Endothelial cell of umbilical vein (primary cell): ENCODE measurements at regions not wholly inside any gene's neighbourhood (a gene's known extent, or its start where the extent isn't known, plus 50 kb on each side); places are given as distances from the start of the nearest gene placed in this dataset.

Source experiments
- BruUV-seq: library from RNA; stranded (reverse); fragments of 400-500 nt; replicated peaks from 2 replicates; lab custom pipeline; 2021; lab: Mats Ljungman, UMichigan
- CTCF ChIA-PET: fragments of 300-600, 350-600 bp; sonication (Branson Sonifier 250); formaldehyde crosslinking; loops from one replicate; lab custom pipeline; 2021; ENCODE audit warnings: antibody characterized with exemption, inconsistent platforms; lab: Charles Lee
- POLR2A ChIA-PET: fragments of 300-600, 350-600 bp; sonication (Branson Sonifier 250); formaldehyde crosslinking; loops from one replicate; lab custom pipeline; 2021; ENCODE audit warnings: antibody characterized with exemption, inconsistent platforms; lab: Charles Lee
- DNase-seq: peaks from one replicate; pipeline ENCODE4 v3.0.0-alpha.2; 2011; ENCODE audit warnings: low read depth, low spot score
- FAIRE-seq: peaks from 2 replicates; lab custom pipeline; 2011; peaks lifted over from hg19 to GRCh38; lab: Jason Lieb, UNC
- H2AFZ ChIP-seq: 2 replicates; pipeline ENCODE4 v1.6.0; 2012; ENCODE audit warnings: low read depth, low read length, control low read depth, inconsistent platforms
- H3K27ac ChIP-seq: 2 replicates; pipeline ENCODE4 v1.5.1; 2011; ENCODE audit warnings: low read depth, mild to moderate bottlenecking, control low read depth, low read length, moderate library complexity; ENCODE audit not compliant: insufficient read depth
- H3K27me3 ChIP-seq, 2 experiments: 2 replicates each; pipeline versions ENCODE4 v1.6.0 to v1.6.1; 2011; ENCODE audit warnings: low read length in 2 of 2, mixed read lengths in 1 of 2; ENCODE audit not compliant: control insufficient read depth in 2 of 2, insufficient read depth in 2 of 2
- H3K36me3 ChIP-seq, 2 experiments: 2 replicates in 1 of 2; 3 replicates in 1 of 2; pipeline ENCODE4 v1.5.1; 2011; ENCODE audit warnings: low read length in 2 of 2, mild to moderate bottlenecking in 1 of 2, moderate library complexity in 1 of 2; ENCODE audit not compliant: control insufficient read depth in 2 of 2, insufficient read depth in 2 of 2; ENCODE audit errors: extremely low read depth in 1 of 2
- H3K4me1 ChIP-seq: 3 replicates; pipeline ENCODE4 v1.5.1; 2011; ENCODE audit warnings: mild to moderate bottlenecking, low read length; ENCODE audit not compliant: control insufficient read depth, insufficient read depth; ENCODE audit errors: extremely low read depth
- H3K4me2 ChIP-seq: 2 replicates; pipeline ENCODE4 v1.6.1; 2011; ENCODE audit warnings: low read length, control low read depth, mixed read lengths; ENCODE audit not compliant: insufficient read depth
- H3K4me3 ChIP-seq, 3 experiments: fragments of 200-600 bp in 1 of 3; sonication (generic), shearing (Covaris generic) in 1 of 3; replicated peaks in 1 of 3; 2 replicates each; pipeline ENCODE4 v1.5.1; 2011 to 2016; ENCODE audit warnings: control low read depth in 3 of 3, low read length in 3 of 3, mild to moderate bottlenecking in 2 of 3, inconsistent platforms in 1 of 3, low read depth in 1 of 3, moderate library complexity in 1 of 3; ENCODE audit not compliant: insufficient read depth in 1 of 3
- H3K79me2 ChIP-seq: 2 replicates; pipeline ENCODE4 v1.6.0; 2012; ENCODE audit warnings: low read length, inconsistent platforms; ENCODE audit not compliant: control insufficient read depth, insufficient read depth
- H3K9ac ChIP-seq: replicated peaks from 2 replicates; pipeline ENCODE3; 2011; ENCODE audit warnings: low read length, control low read depth; ENCODE audit not compliant: insufficient read depth; ENCODE audit errors: extremely low read depth
- H3K9me1 ChIP-seq: replicated peaks from 3 replicates; pipeline ENCODE4 v1.6.0; 2011; ENCODE audit warnings: mild to moderate bottlenecking, low read length; ENCODE audit not compliant: control insufficient read depth, insufficient read depth; ENCODE audit errors: extremely low read depth
- H3K9me3 ChIP-seq: replicated peaks from 2 replicates; pipeline ENCODE4 v1.5.1; 2012; ENCODE audit warnings: low read length, inconsistent platforms; ENCODE audit not compliant: control insufficient read depth, insufficient read depth
- H4K20me1 ChIP-seq: replicated peaks from 2 replicates; pipeline ENCODE3; 2011; ENCODE audit warnings: mild to moderate bottlenecking, low read length; ENCODE audit not compliant: control insufficient read depth, insufficient read depth; ENCODE audit errors: extremely low read depth
- EZH2 ChIP-seq: IDR thresholded peaks from 2 replicates; pipeline ENCODE4 v1.6.1; 2012; ENCODE audit warnings: borderline replicate concordance, low read depth, mild to moderate bottlenecking, moderate library complexity, low read length, inconsistent platforms; ENCODE audit not compliant: severe bottlenecking
- FOS ChIP-seq: IDR thresholded peaks from 2 replicates; pipeline ENCODE4 v1.6.1; 2011; ENCODE audit warnings: mild to moderate bottlenecking, low read length, moderate library complexity, borderline replicate concordance; ENCODE audit not compliant: insufficient read depth
- GATA2 ChIP-seq: IDR thresholded peaks from 2 replicates; pipeline ENCODE4 v1.7.0; 2011; ENCODE audit warnings: low read depth, mild to moderate bottlenecking, moderate library complexity, mixed read lengths, low read length; ENCODE audit not compliant: insufficient read length, insufficient read depth
- JUN ChIP-seq: IDR thresholded peaks from 2 replicates; pipeline ENCODE4 v1.6.1; 2011; ENCODE audit warnings: borderline replicate concordance, low read depth; ENCODE audit not compliant: insufficient read length, insufficient read depth
- MAX ChIP-seq: IDR thresholded peaks from 2 replicates; pipeline ENCODE4 v1.6.1; 2011; ENCODE audit not compliant: insufficient read depth, insufficient read length
- MYC ChIP-seq: IDR thresholded peaks from one replicate; pipeline ENCODE4 v1.6.1; 2011; ENCODE audit warnings: mild to moderate bottlenecking, low read depth, low read length
- POLR2A ChIP-seq: IDR thresholded peaks from 2 replicates; pipeline ENCODE4 v1.6.1; 2012; ENCODE audit warnings: low read depth, mild to moderate bottlenecking, control low read depth, low read length
- POLR2AphosphoS5 ChIP-seq: IDR thresholded peaks from 2 replicates; pipeline ENCODE4 v1.6.1; 2012; ENCODE audit warnings: low read depth, mild to moderate bottlenecking, control low read depth, low read length, moderate library complexity; ENCODE audit not compliant: insufficient read depth
- dilution Hi-C: fragments of 300-500 bp; cut with MboI; formaldehyde crosslinking; loops from one replicate; pipeline ENCODE4 v1.15.0; 2019; ENCODE audit warnings: low sequenced_read_pairs; ENCODE audit not compliant: extremely low pct_ligation_motif_present
- intact Hi-C: fragments of 100-400 bp; cut with micrococcal nuclease; formaldehyde crosslinking; loops from one replicate; pipeline ENCODE4 v1.10.0; 2022

GRCh38 chr1:60920561-60920960 lies 161.8 kb upstream of the NFIA start:
- ChIA-PET CTCF (no interaction called here), POLR2A (no interaction called here)
- no peak for FAIRE-seq
- H3K4me2 ChIP-seq = no peak overlapping the region
- no TSS peak for BruUV-seq
- no peak overlapping the region for H2AFZ ChIP-seq
- no peak overlapping the region for H3K4me3 ChIP-seq
- no peaks in the 10 kb centered on the region for H3K9me3 ChIP-seq
- H4K20me1 ChIP-seq = no peaks in the 10 kb centered on the region
- no peaks in the 10 kb centered on the region for H3K9me1 ChIP-seq
- no peaks in the 10 kb centered on the region for H3K36me3 ChIP-seq
- intact Hi-C loops (no loop called here), dilution Hi-C loops (no loop called here)
- H3K79me2 ChIP-seq = no peaks in the 10 kb centered on the region
- TF ChIP-seq JUN (no peak), MAX (no peak), GATA2 (no peak)
- H3K4me1 ChIP-seq = peaks cover 10% of the 10 kb centered on the region
- no peak for DNase-seq
- no peak overlapping the region for H3K9ac ChIP-seq
- no peak overlapping the region for H3K27ac ChIP-seq
- no peaks in the 10 kb centered on the region for H3K27me3 ChIP-seq

- no peaks in the 10 kb centered on the region for H3K36me3 ChIP-seq
- no peak overlapping the region for H3K9ac ChIP-seq
- dilution Hi-C loops = no loop called here
- H3K4me2 ChIP-seq = no peak overlapping the region
- H4K20me1 ChIP-seq = no peaks in the 10 kb centered on the region
- BruUV-seq = no TSS peak
- TF ChIP-seq EZH2 (no peak), FOS (no peak), MYC (no peak), GATA2 (no peak), POLR2AphosphoS5 (no peak), MAX (no peak), POLR2A (no peak)
- no peaks in the 10 kb centered on the region for H3K79me2 ChIP-seq
- H3K4me1 ChIP-seq = peaks cover 5% of the 10 kb centered on the region
- ChIA-PET CTCF (interaction anchor here (1.5 kb wide), 1 partner anchor 16 kb away, joined by 4 read pairs; no protein-coding TSS in a partner anchor), POLR2A (no interaction called here)
- no peak for FAIRE-seq
- H3K27me3 ChIP-seq = no peaks in the 10 kb centered on the region
- H3K9me1 ChIP-seq = no peaks in the 10 kb centered on the region
- intact Hi-C loops = no loop called here
- DNase-seq = no peak
- H3K4me3 ChIP-seq = no peak overlapping the region
- H3K27ac ChIP-seq = no peak overlapping the region
- H3K9me3 ChIP-seq = no peaks in the 10 kb centered on the region
- H2AFZ ChIP-seq = no peak overlapping the region
Measured at GRCh38 chr1:60918867-60919266, 163.5 kb upstream of the NFIA start.
